ENCODE measurements at regions not wholly inside any gene's neighbourhood (a gene's known extent, or its start where the extent isn't known, plus 50 kb on each side); places are given as distances from the start of the nearest gene placed in this dataset.

GRCh38 chr10:111989136-111989911, 194.2 kb downstream of the GPAM start:
- DNase-seq (ENCODE audit: low spot score) = no peak

- no peak for DNase-seq (ENCODE audit: low spot score)
These were observed 192.8 kb downstream of the GPAM start for GRCh38 chr10:111990734-111991133.

GRCh38 chr10:111993321-111993720, 190.2 kb downstream of the GPAM start:
- DNase-seq (ENCODE audit: low spot score) = no peak

- no peak for DNase-seq (ENCODE audit: low spot score)
These were observed 189.6 kb downstream of the GPAM start for GRCh38 chr10:111993872-111994426.

DNA sequence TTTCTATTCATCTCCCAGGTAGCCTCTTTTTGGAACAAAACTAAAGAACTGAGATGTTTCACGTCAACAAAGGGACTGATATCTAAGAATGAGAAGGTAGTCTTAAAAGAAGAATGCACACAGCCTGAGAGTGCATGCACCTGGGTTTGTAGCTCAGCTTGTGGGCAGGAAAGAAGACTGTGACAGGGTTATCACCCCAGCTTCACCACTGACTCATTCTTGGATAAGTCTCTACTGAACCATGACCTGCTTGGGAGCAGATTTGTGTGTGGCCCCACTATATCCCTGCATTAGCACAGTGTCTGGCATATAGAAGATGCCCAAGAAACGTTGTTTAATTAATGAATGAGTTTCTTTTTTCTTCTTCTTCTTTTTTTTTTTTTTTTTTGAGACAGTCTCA, 187.5 kb downstream of the GPAM start:
- DNase-seq (ENCODE audit: low spot score) = no peak

DNA sequence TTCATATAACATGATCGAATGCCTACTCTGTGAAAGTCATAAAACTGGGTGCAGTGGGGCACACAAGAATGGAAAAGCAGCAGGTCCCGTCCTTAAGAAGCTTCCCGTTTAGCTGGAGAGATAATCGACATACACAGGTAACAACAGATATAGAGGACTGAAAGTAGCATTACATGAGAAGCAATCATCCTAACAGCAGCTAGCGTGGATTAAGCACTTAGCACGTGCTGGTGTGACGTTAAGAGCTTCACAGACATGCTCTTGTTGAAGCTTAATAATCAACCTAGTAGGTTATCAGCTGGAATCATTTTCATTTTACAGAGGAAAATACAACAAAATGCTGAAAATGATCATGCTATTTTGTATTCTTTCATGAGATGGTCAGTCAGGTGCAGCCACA, 184.8 kb downstream of the GPAM start:
- DNase-seq (ENCODE audit: low spot score) = no peak

- no peak for DNase-seq (ENCODE audit: low spot score)
These were observed 184.2 kb downstream of the GPAM start for GRCh38 chr10:111999205-111999914.

DNA sequence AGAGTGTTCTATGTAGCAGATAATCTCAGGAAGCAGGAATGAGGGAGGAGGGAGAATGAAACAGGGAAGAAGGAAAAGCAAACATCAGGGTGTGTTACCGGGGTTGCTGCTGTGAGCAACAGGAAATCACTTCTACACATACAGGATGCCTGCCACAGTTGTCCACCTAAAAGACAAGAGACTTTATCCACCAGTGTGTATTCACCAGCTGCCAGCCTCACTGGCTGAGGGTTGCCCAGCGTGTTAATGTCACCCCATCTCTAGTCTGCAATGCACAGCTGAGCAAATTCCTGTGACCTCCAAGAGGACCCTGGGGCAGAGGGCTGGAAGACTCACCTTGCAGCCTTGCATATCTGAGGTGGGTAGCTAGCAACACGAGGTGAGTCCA, 183.7 kb downstream of the GPAM start:
- DNase-seq (ENCODE audit: low spot score) = no peak

DNA sequence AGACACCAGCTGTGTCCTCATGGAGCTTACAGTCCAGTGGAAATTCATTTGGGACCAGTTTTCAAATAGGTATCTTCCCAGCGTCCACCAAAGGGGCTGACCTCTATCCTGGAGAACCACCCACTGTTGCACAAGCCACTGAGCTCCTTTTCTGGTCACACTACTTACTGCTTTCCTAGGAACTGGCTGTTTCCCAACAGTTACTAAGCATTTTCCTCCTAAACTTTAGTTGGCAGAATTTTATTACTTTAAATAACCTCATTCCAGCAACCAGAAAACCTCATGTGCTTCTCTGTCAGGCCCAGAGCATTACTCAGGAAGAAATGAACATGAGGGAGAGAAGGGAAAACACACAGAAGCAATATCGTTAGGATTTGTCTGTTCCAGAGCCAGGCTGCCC, 183.1 kb downstream of the GPAM start:
- no peak for DNase-seq (ENCODE audit: low spot score)

GRCh38 chr10:112002206-112002605, 181.4 kb downstream of the GPAM start:
- DNase-seq (ENCODE audit: low spot score) = no peak

- no peak for DNase-seq (ENCODE audit: low spot score)
These were observed 179.5 kb downstream of the GPAM start for GRCh38 chr10:112004075-112004474.

DNA sequence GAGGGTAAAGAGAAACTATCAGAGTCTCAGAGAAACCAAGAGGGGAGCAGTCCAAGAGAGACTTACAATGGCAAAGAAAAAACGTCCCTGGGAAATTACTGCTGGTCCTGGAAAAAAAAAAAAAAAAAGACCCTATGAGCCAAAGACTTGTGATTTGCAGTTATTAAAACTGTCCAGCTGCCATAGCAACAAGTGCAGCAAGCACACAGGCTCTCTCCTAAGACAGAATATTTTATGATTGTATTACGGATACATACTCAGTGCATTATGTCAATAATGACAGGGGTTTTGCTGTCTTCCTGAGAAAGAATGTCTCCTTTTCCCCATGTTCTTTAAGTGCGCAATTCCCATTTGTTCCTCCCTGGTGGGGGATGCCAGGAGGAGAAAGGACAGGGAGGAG, 178.5 kb downstream of the GPAM start:
- DNase-seq (ENCODE audit: low spot score) = no peak

DNA sequence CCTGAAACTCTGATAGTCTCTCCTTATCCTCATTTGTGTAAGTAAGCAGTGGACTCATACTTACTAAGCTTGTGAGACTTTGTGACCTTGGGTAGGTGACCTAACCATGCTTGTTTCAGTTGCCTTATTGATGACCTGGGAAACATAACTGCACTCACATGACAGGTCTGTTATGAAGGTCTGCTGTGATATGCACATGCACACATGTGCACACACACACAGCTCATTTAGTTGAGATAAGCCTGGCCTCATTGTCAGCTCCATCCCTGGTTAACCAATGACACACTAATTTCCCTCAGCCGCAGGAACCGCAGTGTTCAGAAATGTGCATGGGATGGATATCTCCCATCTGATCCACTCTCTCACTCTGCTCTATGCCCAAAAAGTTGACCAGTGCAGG, 177.2 kb downstream of the GPAM start:
- DNase-seq (ENCODE audit: low spot score) = no peak

- DNase-seq (ENCODE audit: low spot score) = no peak
These were observed 176.7 kb downstream of the GPAM start for GRCh38 chr10:112006831-112007230.

DNA sequence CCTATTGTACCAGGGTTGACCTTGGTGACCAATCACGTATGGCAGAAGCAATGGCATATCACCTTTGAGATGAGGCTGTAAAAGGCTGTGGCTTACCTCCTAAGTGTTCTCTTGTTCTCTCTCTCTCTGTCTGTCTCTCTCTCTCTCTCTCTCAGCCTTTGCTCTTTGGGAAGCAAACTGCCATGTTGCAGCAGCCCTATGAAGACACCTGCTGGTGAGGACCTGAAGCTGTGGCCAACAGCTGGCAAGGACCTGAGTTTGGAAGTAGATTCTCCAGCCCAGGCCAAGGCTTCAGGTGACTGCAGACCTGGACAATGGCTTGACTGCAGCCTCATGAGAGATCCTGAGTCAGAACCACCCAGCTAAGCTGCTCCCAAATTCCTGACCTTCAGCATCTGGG, 161.4 kb downstream of the GPAM start:
- no peak for DNase-seq (ENCODE audit: low spot score)

- DNase-seq (ENCODE audit: low spot score) = no peak
These were observed 159.5 kb downstream of the GPAM start for GRCh38 chr10:112024079-112024478.

GRCh38 chr10:112025228-112025627, 158.3 kb downstream of the GPAM start:
- no peak for DNase-seq (ENCODE audit: low spot score)

- DNase-seq (ENCODE audit: low spot score) = no peak
These were observed 157.1 kb downstream of the GPAM start for GRCh38 chr10:112026438-112026837.

- DNase-seq (ENCODE audit: low spot score) = no peak
These were observed 155.8 kb downstream of the GPAM start for GRCh38 chr10:112027731-112028280.

DNA sequence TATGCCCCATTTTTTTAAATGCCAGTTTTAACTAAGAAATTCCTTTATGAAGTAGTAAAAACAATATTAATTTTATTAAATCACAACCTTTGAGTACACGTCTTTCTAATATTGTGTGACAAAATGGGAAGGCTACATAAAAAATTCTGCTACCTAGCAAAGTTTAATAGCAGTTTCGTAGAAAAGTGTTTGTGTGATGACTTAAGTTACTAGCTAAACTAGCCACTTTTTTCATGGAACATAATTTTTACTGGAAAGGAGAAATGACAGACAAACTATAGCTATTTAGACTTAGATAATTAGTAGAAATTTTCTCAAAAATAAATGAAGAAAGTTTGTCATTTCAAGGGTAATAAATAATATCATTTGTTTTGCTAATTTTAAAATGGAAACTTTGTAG, 153.1 kb downstream of the GPAM start:
- no peak for DNase-seq (ENCODE audit: low spot score)

DNA sequence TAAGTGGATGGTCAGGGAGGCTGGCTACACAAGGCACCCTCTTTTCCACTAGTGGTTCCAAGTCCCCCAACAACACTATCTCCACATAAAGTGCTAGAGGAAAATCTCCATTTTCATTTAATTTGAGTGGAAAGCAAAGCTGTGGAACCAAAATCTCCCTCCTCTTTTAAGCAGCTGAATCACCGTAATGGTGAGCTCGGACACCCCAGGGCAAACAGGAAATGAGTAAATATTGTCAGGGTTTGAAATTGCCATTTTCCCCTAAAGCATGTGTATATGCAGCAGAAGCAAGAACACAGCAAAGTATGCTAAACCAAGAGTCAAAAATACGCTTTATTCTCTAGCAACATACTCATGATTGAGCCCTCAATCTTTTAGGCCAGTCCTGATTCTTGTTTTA, 143.7 kb downstream of the GPAM start:
- DNase-seq (ENCODE audit: low spot score) = no peak

GRCh38 chr10:112040696-112041095, 142.9 kb downstream of the GPAM start:
- no peak for DNase-seq (ENCODE audit: low spot score)

DNA sequence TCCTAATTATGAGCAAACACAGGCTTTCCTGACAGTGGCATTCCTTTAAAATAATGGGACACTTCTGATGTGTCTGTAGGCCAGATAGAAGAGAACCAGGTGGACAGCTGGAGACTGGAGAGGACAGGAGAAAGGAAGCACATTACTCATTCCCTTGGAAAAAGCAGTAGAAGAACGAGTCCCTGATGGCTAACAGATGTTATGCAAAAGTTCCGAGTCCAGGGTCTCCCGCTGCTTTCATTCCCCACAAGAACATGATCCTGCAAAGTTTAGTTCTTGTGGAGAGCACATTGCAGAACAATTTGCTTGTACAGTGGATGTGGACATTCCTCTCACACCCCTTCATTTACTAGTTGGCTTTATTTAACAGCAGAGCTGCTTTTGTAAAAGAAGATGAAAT, 137.6 kb downstream of the GPAM start:
- DNase-seq (ENCODE audit: low spot score) = no peak
